HFFc6 (cell line): ENCODE measurements at regions not wholly inside any gene's neighbourhood (a gene's known extent, or its start where the extent isn't known, plus 50 kb on each side); places are given as distances from the start of the nearest gene placed in this dataset.

Experiments
- DNase-seq: peaks from one replicate; pipeline ENCODE4 v3.0.0-alpha.2; 2018
- H3K27ac Mint-ChIP-seq: 2 replicates; pipeline ENCODE4 v1.8.0; 2020; ENCODE audit warnings: mild to moderate bottlenecking, mixed read lengths
- H3K27me3 Mint-ChIP-seq: 2 replicates; pipeline ENCODE4 v1.8.0; 2021; ENCODE audit warnings: mild to moderate bottlenecking, moderate library complexity, mixed read lengths; ENCODE audit not compliant: insufficient read depth
- H3K36me3 Mint-ChIP-seq: 2 replicates; pipeline ENCODE4 v1.8.0; 2021; ENCODE audit warnings: low read depth, mixed read lengths
- H3K4me1 Mint-ChIP-seq: 2 replicates; pipeline ENCODE4 v1.8.0; 2020; ENCODE audit warnings: low read depth, mixed read lengths
- H3K4me3 Mint-ChIP-seq: 2 replicates; pipeline ENCODE4 v1.8.0; 2020; ENCODE audit warnings: mild to moderate bottlenecking, moderate library complexity, mixed read lengths
- H3K9me3 Mint-ChIP-seq: 2 replicates; pipeline ENCODE4 v1.8.0; 2020; ENCODE audit warnings: mild to moderate bottlenecking, mixed read lengths
- TF ChIP-seq, protein P1 (sequence below): fragments of 200-600 bp; sonication (generic); IDR thresholded peaks from 2 replicates; pipeline ENCODE4 v1.5.0; 2021; ENCODE audit warnings: antibody characterized with exemption, mild to moderate bottlenecking

DNA sequence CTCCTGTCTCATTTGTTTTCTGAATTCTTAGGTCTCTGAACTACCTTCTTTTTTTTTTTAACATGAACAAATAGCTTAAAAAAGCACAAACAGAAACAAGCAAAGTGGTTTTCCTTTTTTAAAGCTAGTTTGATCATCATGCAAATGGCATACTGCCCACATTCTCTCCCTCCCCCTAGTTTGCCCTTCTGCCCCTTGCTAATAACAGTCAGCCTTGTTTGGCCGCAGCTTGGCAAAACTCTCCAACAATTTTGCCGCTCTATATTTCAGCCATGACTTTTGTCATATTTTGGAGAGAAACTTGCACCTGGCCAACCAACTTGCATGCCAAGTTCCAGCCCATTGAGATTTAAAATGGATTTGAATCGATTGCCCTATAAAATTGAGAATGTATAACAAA, 666.0 kb upstream of the NR2F2 start:
- TF ChIP-seq, protein P1, sequence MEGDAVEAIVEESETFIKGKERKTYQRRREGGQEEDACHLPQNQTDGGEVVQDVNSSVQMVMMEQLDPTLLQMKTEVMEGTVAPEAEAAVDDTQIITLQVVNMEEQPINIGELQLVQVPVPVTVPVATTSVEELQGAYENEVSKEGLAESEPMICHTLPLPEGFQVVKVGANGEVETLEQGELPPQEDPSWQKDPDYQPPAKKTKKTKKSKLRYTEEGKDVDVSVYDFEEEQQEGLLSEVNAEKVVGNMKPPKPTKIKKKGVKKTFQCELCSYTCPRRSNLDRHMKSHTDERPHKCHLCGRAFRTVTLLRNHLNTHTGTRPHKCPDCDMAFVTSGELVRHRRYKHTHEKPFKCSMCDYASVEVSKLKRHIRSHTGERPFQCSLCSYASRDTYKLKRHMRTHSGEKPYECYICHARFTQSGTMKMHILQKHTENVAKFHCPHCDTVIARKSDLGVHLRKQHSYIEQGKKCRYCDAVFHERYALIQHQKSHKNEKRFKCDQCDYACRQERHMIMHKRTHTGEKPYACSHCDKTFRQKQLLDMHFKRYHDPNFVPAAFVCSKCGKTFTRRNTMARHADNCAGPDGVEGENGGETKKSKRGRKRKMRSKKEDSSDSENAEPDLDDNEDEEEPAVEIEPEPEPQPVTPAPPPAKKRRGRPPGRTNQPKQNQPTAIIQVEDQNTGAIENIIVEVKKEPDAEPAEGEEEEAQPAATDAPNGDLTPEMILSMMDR = no peak
- no peak overlapping the region for H3K4me3 Mint-ChIP-seq
- no peaks in the 10 kb centered on the region for H3K9me3 Mint-ChIP-seq
- no peak for DNase-seq
- H3K27ac Mint-ChIP-seq = no peak overlapping the region
- no peaks in the 10 kb centered on the region for H3K36me3 Mint-ChIP-seq
- H3K4me1 Mint-ChIP-seq = peaks cover 53% of the 10 kb centered on the region
- H3K27me3 Mint-ChIP-seq = no peaks in the 10 kb centered on the region

DNA sequence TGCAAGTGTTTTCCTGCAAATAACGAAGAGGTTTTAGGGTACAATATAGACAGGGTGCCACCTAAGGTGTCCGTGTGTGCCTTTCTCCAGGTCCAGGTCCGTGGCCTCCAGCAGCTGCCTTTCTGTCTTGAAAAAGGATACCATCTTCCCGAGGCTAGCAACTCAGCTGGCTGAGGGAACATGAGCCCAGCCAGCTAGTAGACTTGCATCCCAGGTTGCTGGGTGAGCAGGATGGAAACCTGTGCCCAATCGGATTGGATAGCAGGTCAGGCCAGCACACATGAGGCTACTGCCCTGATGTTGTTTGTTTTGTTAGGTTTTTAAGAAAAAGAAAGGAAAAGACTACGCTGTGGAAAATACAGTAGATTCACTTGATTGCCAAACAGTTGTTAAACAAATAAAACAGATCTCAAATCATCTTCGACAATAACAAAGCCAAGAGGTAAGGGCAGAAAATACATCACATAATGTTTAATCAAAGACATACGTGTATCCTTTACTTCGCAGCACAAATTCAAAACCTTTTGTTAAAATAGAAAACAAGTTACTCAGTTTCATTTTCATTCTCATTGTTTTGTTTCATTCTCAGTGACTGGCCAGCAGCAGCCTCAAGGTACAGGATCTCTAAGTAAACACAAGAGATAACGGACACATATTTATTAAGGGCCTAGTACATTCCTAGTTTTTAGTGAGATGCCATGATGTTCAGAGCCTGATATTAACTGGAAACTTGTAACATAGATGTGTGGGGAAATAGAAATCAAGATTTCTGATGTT, 661.2 kb upstream of the NR2F2 start:
- Mint-ChIP-seq H3K4me1 (peaks cover 44% of the 10 kb centered on the region), H3K27ac (peak overlapping the region; percentile 32; the same call in 1 of the 2 replicates), H3K4me3 (peak overlapping the region; percentile 77), H3K36me3 (no peaks in the 10 kb centered on the region), H3K9me3 (no peaks in the 10 kb centered on the region), H3K27me3 (no peaks in the 10 kb centered on the region)
- no peak for DNase-seq
- TF ChIP-seq, protein P1 = no peak

DNA sequence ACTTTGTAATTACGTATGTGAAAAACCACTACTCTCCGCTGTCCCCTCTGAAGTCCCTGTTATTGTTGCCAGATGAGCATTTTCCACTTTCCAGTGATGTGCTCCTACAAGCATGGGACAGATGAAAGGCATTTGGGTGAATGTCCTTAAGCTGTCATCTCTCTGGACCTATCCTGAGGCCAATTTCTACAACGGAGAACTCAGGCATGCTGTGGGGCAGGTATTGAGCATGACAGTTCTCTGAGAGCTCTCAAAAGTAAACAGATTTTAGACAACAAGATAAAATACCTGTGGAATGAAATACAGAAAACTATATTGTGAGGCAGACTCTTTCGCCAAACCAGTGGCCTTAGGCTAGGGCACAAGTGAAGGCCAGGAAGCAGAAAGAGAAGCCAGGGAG, 656.5 kb upstream of the NR2F2 start:
- H3K27me3 Mint-ChIP-seq = no peaks in the 10 kb centered on the region; the same call in 1 of the 2 replicates
- TF ChIP-seq, protein P1 = no peak
- H3K9me3 Mint-ChIP-seq = no peaks in the 10 kb centered on the region
- H3K36me3 Mint-ChIP-seq = no peaks in the 10 kb centered on the region
- no peak overlapping the region for H3K4me3 Mint-ChIP-seq
- no peak overlapping the region for H3K27ac Mint-ChIP-seq
- peaks cover 13% of the 10 kb centered on the region for H3K4me1 Mint-ChIP-seq
- no peak for DNase-seq

DNA sequence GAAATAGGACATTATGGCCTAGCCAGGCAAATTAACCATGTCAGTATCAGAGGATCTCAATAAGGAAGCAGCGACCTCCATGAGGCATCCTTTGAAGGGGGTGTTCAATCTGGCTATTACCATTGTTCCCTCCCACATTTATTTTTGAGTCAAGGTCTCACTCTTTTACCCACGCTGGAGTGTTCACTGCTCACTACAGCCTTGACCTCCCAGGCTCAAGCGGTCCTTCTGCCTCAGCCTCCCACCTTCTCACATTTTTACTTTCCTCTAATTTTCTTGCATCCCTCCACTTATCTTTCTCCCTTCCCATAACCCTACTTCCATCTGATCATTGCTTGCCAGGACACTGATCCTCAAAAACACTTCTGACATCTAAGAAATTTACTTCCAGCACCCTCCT, 654.0 kb upstream of the NR2F2 start:
- H3K27me3 Mint-ChIP-seq = no peaks in the 10 kb centered on the region; the same call in 1 of the 2 replicates
- no peak overlapping the region for H3K27ac Mint-ChIP-seq
- TF ChIP-seq, protein P1 = no peak
- H3K4me3 Mint-ChIP-seq = no peak overlapping the region
- no peak for DNase-seq
- no peaks in the 10 kb centered on the region for H3K9me3 Mint-ChIP-seq
- H3K4me1 Mint-ChIP-seq = peaks cover 7% of the 10 kb centered on the region; the same call in 1 of the 2 replicates
- H3K36me3 Mint-ChIP-seq = no peaks in the 10 kb centered on the region

DNA sequence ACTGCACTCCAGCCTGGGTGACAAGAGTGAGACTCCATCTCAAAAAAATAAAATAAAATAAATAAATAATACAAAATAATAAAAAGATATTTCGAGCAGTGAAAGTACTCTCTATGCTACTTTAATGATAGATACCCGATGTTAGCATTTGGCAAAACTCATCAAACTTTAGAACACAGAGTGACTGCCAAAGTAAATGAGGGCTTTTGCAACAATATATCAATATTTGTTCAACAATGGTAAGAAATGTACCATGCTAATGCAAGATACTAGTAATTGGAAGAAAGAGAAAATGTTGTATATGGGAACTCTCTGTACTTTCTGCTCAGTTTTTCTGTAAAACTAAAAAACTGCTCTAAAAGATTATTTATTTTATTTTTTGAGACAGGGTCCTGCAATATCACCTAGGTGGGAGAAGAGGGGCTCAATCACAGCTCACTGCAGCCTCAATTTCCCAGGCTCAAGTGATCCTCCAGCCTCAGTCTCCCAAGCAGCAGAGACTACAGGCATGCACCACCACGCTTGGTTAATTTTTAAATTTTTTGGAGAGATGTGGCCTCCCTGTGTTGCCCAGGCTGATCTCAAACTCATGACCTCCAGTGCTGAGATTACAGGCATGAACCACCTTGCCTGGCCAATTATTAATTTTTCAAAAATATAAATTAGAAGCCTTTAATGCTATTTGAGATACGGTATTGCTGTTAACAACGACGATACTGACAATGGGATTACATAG, 650.5 kb upstream of the NR2F2 start:
- Mint-ChIP-seq H3K4me1 (peaks cover 26% of the 10 kb centered on the region), H3K27ac (no peak overlapping the region), H3K9me3 (no peaks in the 10 kb centered on the region), H3K27me3 (no peaks in the 10 kb centered on the region; the same call in 1 of the 2 replicates), H3K4me3 (no peak overlapping the region), H3K36me3 (no peaks in the 10 kb centered on the region)
- TF ChIP-seq, protein P1 = no peak
- DNase-seq = no peak
